HCT116 (cell line): ENCODE measurements at regions not wholly inside any gene's neighbourhood (a gene's known extent, or its start where the extent isn't known, plus 50 kb on each side); places are given as distances from the start of the nearest gene placed in this dataset.

Source experiments
- ATAC-seq: fragments of 200-7000 bp; cut with Tn5 transposase; 2 replicates; pipeline ENCODE4 v1.9.1; 2020; ENCODE audit warnings: mild to moderate bottlenecking, moderate library complexity
- BruUV-seq: library from RNA; stranded (reverse); fragments of 400-500 nt; replicated peaks from 2 replicates; lab custom pipeline; 2021; lab: Mats Ljungman, UMichigan
- CTCF ChIA-PET: fragments of 300-600 bp; sonication (Branson Sonifier 250); formaldehyde crosslinking; loops from one replicate; lab custom pipeline; 2021; ENCODE audit warnings: antibody characterized with exemption; lab: Charles Lee
- POLR2A ChIA-PET: fragments of 300-600, 350-600 bp; sonication (Branson Sonifier 250); formaldehyde crosslinking; loops from one replicate; lab custom pipeline; 2021; ENCODE audit warnings: antibody characterized with exemption; lab: Charles Lee
- RAD21 ChIA-PET, 2 experiments: fragments of 300-600 bp; sonication (Branson Sonifier 250); formaldehyde crosslinking; loops; one replicate each; lab custom pipeline; 2023; ENCODE audit warnings: low total read pairs in 2 of 2; ENCODE audit not compliant: uncharacterized antibody in 2 of 2, unreplicated experiment in 2 of 2, low non-redundant PET in 1 of 2; lab: Charles Lee
- DNase-seq: peaks from one replicate; pipeline ENCODE4 v3.0.0-alpha.2; 2010; ENCODE audit warnings: low read depth, low spot score
- H2AFZ ChIP-seq: fragments of 200-600 bp; shearing (Covaris generic), sonication (generic); 2 replicates; pipeline ENCODE4 v1.6.1; 2017; ENCODE audit warnings: low read depth, mixed run types, mixed read lengths, antibody characterized with exemption, low read length; ENCODE audit not compliant: poor library complexity, severe bottlenecking
- H3K27ac ChIP-seq: 2 replicates; pipeline ENCODE4 v1.5.1; 2012; ENCODE audit warnings: low read depth, low read length
- H3K27me3 ChIP-seq: fragments of 200-600 bp; sonication (generic); 2 replicates; pipeline ENCODE4 v1.6.1; 2016; ENCODE audit warnings: mixed run types, low read length, mixed read lengths; ENCODE audit not compliant: insufficient read depth
- H3K36me3 ChIP-seq, 2 experiments: fragments of 200-500 bp in 1 of 2; fragments of 200-600 bp in 1 of 2; sonication (Bioruptor generic) in 1 of 2; sonication (generic) in 1 of 2; 2 replicates each; pipeline versions ENCODE4 v1.5.1 to v1.6.1; 2014 to 2016; ENCODE audit warnings: low read length in 2 of 2, inconsistent platforms in 1 of 2, mixed read lengths in 1 of 2, mixed run types in 1 of 2; ENCODE audit not compliant: insufficient read depth in 2 of 2, control insufficient read depth in 1 of 2
- H3K4me1 ChIP-seq, 2 experiments: fragments of 200-600 bp in 1 of 2; sonication (generic) in 1 of 2; 2 replicates each; pipeline versions ENCODE4 v1.5.1 to v1.6.1; 2012 to 2017; ENCODE audit warnings: low read length in 2 of 2, inconsistent platforms in 1 of 2, mild to moderate bottlenecking in 1 of 2, mixed read lengths in 1 of 2, mixed run types in 1 of 2, moderate library complexity in 1 of 2; ENCODE audit not compliant: insufficient read depth in 2 of 2, control insufficient read depth in 1 of 2
- H3K4me2 ChIP-seq: fragments of 200-600 bp; sonication (generic); 2 replicates; pipeline ENCODE4 v1.6.1; 2017; ENCODE audit warnings: mixed run types, low read length, mixed read lengths
- H3K4me3 ChIP-seq, 2 experiments: fragments of 200-600 bp in 1 of 2; sonication (generic) in 1 of 2; replicated peaks in 1 of 2; 2 replicates each; pipeline ENCODE4 v1.5.1; 2011 to 2016; ENCODE audit warnings: low read length in 2 of 2, control low read depth in 1 of 2, low read depth in 1 of 2, mild to moderate bottlenecking in 1 of 2, mixed read lengths in 1 of 2, mixed run types in 1 of 2
- H3K79me2 ChIP-seq: fragments of 200-600 bp; sonication (generic); 2 replicates; pipeline ENCODE4 v1.6.1; 2017; ENCODE audit warnings: mild to moderate bottlenecking, mixed run types, low read length, moderate library complexity, mixed read lengths; ENCODE audit not compliant: insufficient read depth
- H3K9ac ChIP-seq: fragments of 200-600 bp; sonication (generic); 2 replicates; pipeline ENCODE4 v1.6.1; 2016; ENCODE audit warnings: low read length, mixed read lengths
- H3K9me2 ChIP-seq: fragments of 200-600 bp; sonication (generic), shearing (Covaris generic); 2 replicates; pipeline ENCODE4 v1.6.1; 2017; ENCODE audit warnings: mixed run types, mild to moderate bottlenecking, moderate library complexity; ENCODE audit not compliant: insufficient read depth
- H3K9me3 ChIP-seq, 2 experiments: fragments of 200-500 bp in 1 of 2; fragments of 200-600 bp in 1 of 2; sonication (Bioruptor generic) in 1 of 2; sonication (generic) in 1 of 2; 2 replicates each; pipeline ENCODE4 v1.6.1; 2014 to 2017; ENCODE audit warnings: low read length in 2 of 2, mixed read lengths in 2 of 2, inconsistent platforms in 1 of 2, low read depth in 1 of 2, mild to moderate bottlenecking in 1 of 2, mixed run types in 1 of 2, moderate library complexity in 1 of 2; ENCODE audit not compliant: control insufficient read depth in 1 of 2, insufficient read depth in 1 of 2
- H4K20me1 ChIP-seq: fragments of 200-600 bp; sonication (generic), shearing (Covaris generic); 2 replicates; pipeline ENCODE4 v1.6.1; 2017; ENCODE audit warnings: mixed run types, mild to moderate bottlenecking, moderate library complexity; ENCODE audit not compliant: insufficient read depth
- ATF3 ChIP-seq: IDR thresholded peaks from 2 replicates; pipeline ENCODE4 v1.6.1; 2012
- CBX3 ChIP-seq: IDR thresholded peaks from 2 replicates; pipeline ENCODE4 v1.6.1; 2012; ENCODE audit warnings: low read depth
- CEBPB ChIP-seq: IDR thresholded peaks from 2 replicates; pipeline ENCODE4 v1.6.1; 2012; ENCODE audit warnings: low read depth
- CTCF ChIP-seq, 3 experiments: fragments of 200-600 bp in 1 of 3; sonication (generic) in 1 of 3; IDR thresholded peaks in 2 of 3; conservative IDR thresholded peaks in 1 of 3; 2 replicates each; pipeline ENCODE4 v1.5.1; 2012 to 2017; ENCODE audit warnings: low read depth in 2 of 3, low read length in 2 of 3, antibody characterized with exemption in 1 of 3, borderline replicate concordance in 1 of 3, control low read depth in 1 of 3, mild to moderate bottlenecking in 1 of 3, mixed read lengths in 1 of 3, mixed run types in 1 of 3, moderate library complexity in 1 of 3; ENCODE audit not compliant: insufficient read depth in 1 of 3
- EGR1 ChIP-seq: IDR thresholded peaks from 2 replicates; pipeline ENCODE4 v1.6.1; 2012; ENCODE audit warnings: low read depth
- ELF1 ChIP-seq: IDR thresholded peaks from 2 replicates; pipeline ENCODE4 v1.6.1; 2012; ENCODE audit warnings: low read depth, borderline replicate concordance
- EZH2 ChIP-seq: fragments of 200-600 bp; sonication (generic); IDR thresholded peaks from 2 replicates; pipeline ENCODE4 v1.6.1; 2017; ENCODE audit warnings: antibody characterized with exemption, mixed run types
- EZH2phosphoT487 ChIP-seq: fragments of 200-600 bp; IDR thresholded peaks from 2 replicates; pipeline ENCODE4 v1.6.1; 2018; ENCODE audit warnings: antibody characterized with exemption, borderline replicate concordance
- FOSL1 ChIP-seq: IDR thresholded peaks from 2 replicates; pipeline ENCODE4 v1.6.1; 2012; ENCODE audit warnings: low read depth
- JUND ChIP-seq: IDR thresholded peaks from 2 replicates; pipeline ENCODE4 v1.6.1; 2012
- POLR2AphosphoS5 ChIP-seq: IDR thresholded peaks from 2 replicates; pipeline ENCODE4 v1.6.1; 2011; ENCODE audit warnings: mild to moderate bottlenecking, low read depth, low read length, moderate library complexity
- RAD21 ChIP-seq: IDR thresholded peaks from 2 replicates; pipeline ENCODE4 v1.6.1; 2012; ENCODE audit warnings: low read depth, mild to moderate bottlenecking
- REST ChIP-seq: IDR thresholded peaks from 2 replicates; pipeline ENCODE4 v1.6.1; 2012; ENCODE audit warnings: low read depth
- SIN3A ChIP-seq: IDR thresholded peaks from 2 replicates; pipeline ENCODE4 v1.6.1; 2012; ENCODE audit warnings: low read depth
- SRF ChIP-seq: IDR thresholded peaks from 2 replicates; pipeline ENCODE4 v1.6.1; 2012; ENCODE audit warnings: low read depth
- YY1 ChIP-seq: IDR thresholded peaks from 2 replicates; pipeline ENCODE4 v1.6.1; 2011; ENCODE audit warnings: low read length, low read depth, moderate library complexity, mild to moderate bottlenecking; ENCODE audit not compliant: insufficient replicate concordance; ENCODE audit errors: extremely low read depth
- ZNF274 ChIP-seq: fragments of 200-500 bp; sonication (Bioruptor generic); IDR thresholded peaks from 2 replicates; pipeline ENCODE4 v1.6.1; 2014; ENCODE audit warnings: mild to moderate bottlenecking, low read depth, low read length, inconsistent platforms
- intact Hi-C: fragments of 100-400 bp; cut with micrococcal nuclease; formaldehyde crosslinking; loops from 2 replicates; pipeline ENCODE4 v1.10.0; 2022

GRCh38 chr22:27635852-27636251 is 165.7 kb downstream of the MN1 start:
- no peaks in the 10 kb centered on the region for H3K9me2 ChIP-seq
- CTCF ChIA-PET, result no interaction called here
- H3K9ac ChIP-seq, result no peak overlapping the region
- DNase-seq, result no peak
- no peaks in the 10 kb centered on the region for H3K36me3 ChIP-seq
- no peaks in the 10 kb centered on the region for H3K79me2 ChIP-seq
- no peak overlapping the region for H3K4me3 ChIP-seq
- POLR2A ChIA-PET, result no interaction called here
- TF ChIP-seq EGR1 (no peak), REST (no peak), CBX3 (no peak), CEBPB (no peak), YY1 (no peak), SRF (no peak), SIN3A (no peak), EZH2phosphoT487 (no peak), ATF3 (no peak), JUND (no peak), ELF1 (no peak), ZNF274 (no peak), EZH2 (no peak), POLR2AphosphoS5 (no peak), CTCF (IDR thresholded peaks at IDR 0.05 in 2 of 3, conservative IDR thresholded peaks at IDR 0.05 in 1 of 3; ENCODE audit: borderline replicate concordance in 1 of 3, insufficient read depth in 1 of 3, low read depth in 2 of 3, low read length in 2 of 3) (no peak), RAD21 (no peak), FOSL1 (no peak)
- no peak overlapping the region for H3K27ac ChIP-seq
- BruUV-seq, result no TSS peak
- intact Hi-C loops, result no loop called here
- no peak overlapping the region for H2AFZ ChIP-seq
- ATAC-seq, result no peak
- RAD21 ChIA-PET, result no interaction called here
- H4K20me1 ChIP-seq, result no peaks in the 10 kb centered on the region
- no peaks in the 10 kb centered on the region for H3K27me3 ChIP-seq
- H3K4me1 ChIP-seq, result no peaks in the 10 kb centered on the region
- no peaks in the 10 kb centered on the region for H3K9me3 ChIP-seq
- H3K4me2 ChIP-seq, result no peak overlapping the region
